ENCODE measurements at regions not wholly inside any gene's neighbourhood (a gene's known extent, or its start where the extent isn't known, plus 50 kb on each side); places are given as distances from the start of the nearest gene placed in this dataset.

DNA sequence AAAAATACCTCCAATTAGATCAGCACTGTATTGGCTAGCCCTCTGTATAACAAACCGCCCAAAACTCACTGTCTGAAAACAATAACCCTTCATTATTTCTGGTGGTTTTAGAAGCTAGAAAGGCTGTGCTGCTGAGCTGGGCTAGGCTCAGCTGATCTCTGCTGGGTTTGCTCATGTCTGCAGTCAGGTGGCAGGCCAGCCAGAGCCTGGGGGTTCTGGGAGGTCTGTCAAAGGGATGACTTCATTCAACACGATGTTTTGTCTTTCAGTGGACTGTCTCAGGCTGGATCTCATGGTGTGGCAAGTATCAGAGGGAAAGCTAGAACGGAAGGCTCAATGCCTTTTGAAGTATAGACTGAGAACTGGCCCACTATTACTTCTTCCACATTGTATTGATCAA, 335.1 kb upstream of the DMAC1 start:
- H3K4me2 ChIP-seq (replicated peaks; ENCODE audit: extremely low read depth, low read length, poor library complexity, severe bottlenecking) = no peak overlapping the region
- H3K4me3 ChIP-seq (replicated peaks in 1 of 3; ENCODE audit: low read depth in 2 of 3, low read length in 3 of 3) = no peak overlapping the region
- H3K79me2 ChIP-seq (ENCODE audit: insufficient read depth, low read length) = no peaks in the 10 kb centered on the region
- TF ChIP-seq, protein P1, sequence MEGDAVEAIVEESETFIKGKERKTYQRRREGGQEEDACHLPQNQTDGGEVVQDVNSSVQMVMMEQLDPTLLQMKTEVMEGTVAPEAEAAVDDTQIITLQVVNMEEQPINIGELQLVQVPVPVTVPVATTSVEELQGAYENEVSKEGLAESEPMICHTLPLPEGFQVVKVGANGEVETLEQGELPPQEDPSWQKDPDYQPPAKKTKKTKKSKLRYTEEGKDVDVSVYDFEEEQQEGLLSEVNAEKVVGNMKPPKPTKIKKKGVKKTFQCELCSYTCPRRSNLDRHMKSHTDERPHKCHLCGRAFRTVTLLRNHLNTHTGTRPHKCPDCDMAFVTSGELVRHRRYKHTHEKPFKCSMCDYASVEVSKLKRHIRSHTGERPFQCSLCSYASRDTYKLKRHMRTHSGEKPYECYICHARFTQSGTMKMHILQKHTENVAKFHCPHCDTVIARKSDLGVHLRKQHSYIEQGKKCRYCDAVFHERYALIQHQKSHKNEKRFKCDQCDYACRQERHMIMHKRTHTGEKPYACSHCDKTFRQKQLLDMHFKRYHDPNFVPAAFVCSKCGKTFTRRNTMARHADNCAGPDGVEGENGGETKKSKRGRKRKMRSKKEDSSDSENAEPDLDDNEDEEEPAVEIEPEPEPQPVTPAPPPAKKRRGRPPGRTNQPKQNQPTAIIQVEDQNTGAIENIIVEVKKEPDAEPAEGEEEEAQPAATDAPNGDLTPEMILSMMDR (IDR thresholded peaks at IDR 0.05) = no peak
- intact Hi-C loops (cut with micrococcal nuclease) = no loop called here
- no peaks in the 10 kb centered on the region for H3K9me3 ChIP-seq (replicated peaks in 1 of 2; ENCODE audit: control insufficient read depth in 1 of 2, insufficient read depth in 1 of 2, low read length in 2 of 2)
- H2AFZ ChIP-seq (ENCODE audit: insufficient read depth, low read depth, low read length, poor library complexity, severe bottlenecking) = no peak overlapping the region
- no peaks in the 10 kb centered on the region for H3K27me3 ChIP-seq (ENCODE audit: control insufficient read depth in 2 of 2, insufficient read depth in 2 of 2, low read length in 2 of 2)
- no peak for DNase-seq
- H3K9me3 Mint-ChIP-seq = peaks cover 0 to 5% (median 0%) of the 10 kb centered on the region in 7 donors
- no peaks in the 10 kb centered on the region for H4K20me1 ChIP-seq (ENCODE audit: insufficient read depth, low read length)
- H3K27ac ChIP-seq (ENCODE audit: low read depth in 1 of 2, low read length in 2 of 2) = no peak overlapping the region
- no peak overlapping the region for H3K9ac ChIP-seq (ENCODE audit: insufficient read depth, low read length, poor library complexity, severe bottlenecking)
- no peak overlapping the region for H3K4me3 Mint-ChIP-seq
- peaks cover 0 to 3% (median 1%) of the 10 kb centered on the region in 3 donors for H3K27me3 Mint-ChIP-seq (ENCODE audit: low read depth in 3 of 3)
- WGBS (ENCODE audit: insufficient coverage) = no CpG with 5 or more reads among the region's 3 CpGs
- peaks cover 4% of the 10 kb centered on the region for H3K4me1 Mint-ChIP-seq
- H3K27ac Mint-ChIP-seq = peak overlapping the region in 1 of 7 donors; percentile 53
- no peaks in the 10 kb centered on the region for H3K4me1 ChIP-seq (ENCODE audit: control insufficient read depth in 1 of 2, insufficient read depth in 2 of 2, low read length in 2 of 2)
- H3K36me3 ChIP-seq (replicated peaks in 1 of 2; ENCODE audit: control insufficient read depth in 1 of 2, insufficient read depth in 2 of 2, low read length in 2 of 2) = no peaks in the 10 kb centered on the region
- H3K36me3 Mint-ChIP-seq = no peaks in the 10 kb centered on the region

DNA sequence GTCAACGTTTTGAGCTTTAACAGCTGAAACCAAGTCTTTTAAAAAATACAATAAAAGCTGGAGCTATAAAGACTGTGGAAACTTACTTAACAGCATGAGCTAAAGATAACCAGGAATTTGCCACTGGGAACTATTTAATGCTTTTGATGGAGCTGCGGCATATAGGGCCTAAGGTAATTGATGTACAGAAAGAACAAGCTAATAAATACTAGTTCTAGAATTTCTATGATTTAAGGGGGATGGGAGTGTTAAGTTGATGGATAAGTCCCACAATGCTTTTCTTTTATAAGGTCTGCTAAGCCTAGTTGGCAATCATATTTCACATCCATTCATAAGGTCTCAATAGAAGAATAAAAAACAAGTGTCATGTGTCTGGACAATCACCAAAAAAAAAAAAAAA, 334.0 kb upstream of the DMAC1 start:
- WGBS (ENCODE audit: insufficient coverage) = 100% methylated on average over 1 of the region's 2 CpGs
- Histone ChIP-seq H3K27ac (ENCODE audit: low read depth in 1 of 2, low read length in 2 of 2) (no peak overlapping the region), H3K4me1 (ENCODE audit: control insufficient read depth in 1 of 2, insufficient read depth in 2 of 2, low read length in 2 of 2) (no peaks in the 10 kb centered on the region), H3K9me3 (replicated peaks in 1 of 2; ENCODE audit: control insufficient read depth in 1 of 2, insufficient read depth in 1 of 2, low read length in 2 of 2) (no peaks in the 10 kb centered on the region), H2AFZ (ENCODE audit: insufficient read depth, low read depth, low read length, poor library complexity, severe bottlenecking) (no peak overlapping the region), H3K9ac (ENCODE audit: insufficient read depth, low read length, poor library complexity, severe bottlenecking) (no peak overlapping the region), H4K20me1 (ENCODE audit: insufficient read depth, low read length) (no peaks in the 10 kb centered on the region), H3K4me2 (replicated peaks; ENCODE audit: extremely low read depth, low read length, poor library complexity, severe bottlenecking) (no peak overlapping the region), H3K36me3 (replicated peaks in 1 of 2; ENCODE audit: control insufficient read depth in 1 of 2, insufficient read depth in 2 of 2, low read length in 2 of 2) (no peaks in the 10 kb centered on the region), H3K79me2 (ENCODE audit: insufficient read depth, low read length) (no peaks in the 10 kb centered on the region), H3K4me3 (replicated peaks in 1 of 3; ENCODE audit: low read depth in 2 of 3, low read length in 3 of 3) (no peak overlapping the region), H3K27me3 (ENCODE audit: control insufficient read depth in 2 of 2, insufficient read depth in 2 of 2, low read length in 2 of 2) (no peaks in the 10 kb centered on the region)
- H3K36me3 Mint-ChIP-seq = no peaks in the 10 kb centered on the region
- TF ChIP-seq, protein P1 (IDR thresholded peaks at IDR 0.05) = no peak
- H3K4me3 Mint-ChIP-seq = no peak overlapping the region
- H3K27ac Mint-ChIP-seq = no peak overlapping the region
- peaks cover 0 to 2% (median under 1%) of the 10 kb centered on the region in 7 donors for H3K9me3 Mint-ChIP-seq
- intact Hi-C loops (cut with micrococcal nuclease) = no loop called here
- peaks cover 4% of the 10 kb centered on the region for H3K4me1 Mint-ChIP-seq
- no peak for DNase-seq
- peaks cover 0 to 3% (median 1%) of the 10 kb centered on the region in 3 donors for H3K27me3 Mint-ChIP-seq (ENCODE audit: low read depth in 3 of 3)
